Activated CD4-positive, alpha-beta T cell treated with anti-CD3 and anti-CD28 coated beads for 36 hours (primary cell): ENCODE measurements at regions not wholly inside any gene's neighbourhood (a gene's known extent, or its start where the extent isn't known, plus 50 kb on each side); places are given as distances from the start of the nearest gene placed in this dataset.

Experiments used
- ATAC-seq: fragments of 200-7000 bp; cut with Tn5 transposase; one replicate; pipeline ENCODE4 v1.10.0; 2021; ENCODE audit warnings: mild to moderate bottlenecking, moderate library complexity
- CTCF ChIA-PET: fragments of 350-600 bp; sonication (Branson Sonifier 250); formaldehyde crosslinking; loops from one replicate; lab custom pipeline; 2021; ENCODE audit warnings: antibody characterized with exemption; lab: Charles Lee
- POLR2A ChIA-PET: fragments of 350-600 bp; sonication (Branson Sonifier 250); formaldehyde crosslinking; loops from one replicate; lab custom pipeline; 2021; ENCODE audit warnings: antibody characterized with exemption, inconsistent platforms; lab: Charles Lee
- DNase-seq: peaks from one replicate; pipeline ENCODE4 v3.0.0-alpha.2; 2020
- H3K27ac Mint-ChIP-seq: one replicate; pipeline ENCODE4 v1.8.0; 2021; ENCODE audit warnings: mixed read lengths
- H3K27me3 Mint-ChIP-seq: one replicate; pipeline ENCODE4 v1.8.0; 2021; ENCODE audit warnings: mixed read lengths
- H3K36me3 Mint-ChIP-seq: one replicate; pipeline ENCODE4 v1.8.0; 2021; ENCODE audit warnings: low read depth, mixed read lengths
- H3K4me1 Mint-ChIP-seq: one replicate; pipeline ENCODE4 v1.8.0; 2021; ENCODE audit warnings: mixed read lengths
- H3K4me3 Mint-ChIP-seq: one replicate; pipeline ENCODE4 v1.8.0; 2021; ENCODE audit warnings: mild to moderate bottlenecking, moderate library complexity, mixed read lengths
- H3K9me3 Mint-ChIP-seq: one replicate; pipeline ENCODE4 v1.8.0; 2021; ENCODE audit warnings: low read depth, mixed read lengths
- intact Hi-C, 2 experiments: fragments of 100-400 bp; cut with DNase I in 1 of 2; cut with micrococcal nuclease in 1 of 2; formaldehyde crosslinking; loops; one replicate each; pipeline versions ENCODE4 v1.14.2 to v1.15.1; 2022 to 2024; cut with DNase I, micrococcal nuclease

DNA sequence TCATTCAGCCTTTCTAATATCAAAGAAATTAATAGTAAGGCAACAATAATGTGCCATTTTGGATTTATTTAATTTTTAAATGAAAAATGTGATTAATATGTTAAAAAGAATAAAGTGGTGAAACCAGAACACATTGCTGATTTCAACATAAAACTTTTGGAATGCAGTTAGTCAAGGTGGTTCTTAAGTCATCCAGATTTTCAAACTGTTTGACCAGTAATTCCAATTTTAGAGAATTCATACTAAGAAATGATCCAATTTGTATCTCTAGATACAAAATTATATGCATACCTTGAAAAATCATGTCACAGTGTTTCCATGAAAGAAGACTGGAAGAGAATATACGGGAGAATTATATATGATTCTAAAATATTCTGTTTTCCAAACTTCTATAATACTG is 54.2 kb upstream of the MCOLN3 start:
- no peak for DNase-seq
- Mint-ChIP-seq H3K36me3 (no peaks in the 10 kb centered on the region), H3K27me3 (peaks cover 8% of the 10 kb centered on the region), H3K27ac (no peak overlapping the region), H3K4me3 (no peak overlapping the region), H3K4me1 (no peaks in the 10 kb centered on the region), H3K9me3 (no peaks in the 10 kb centered on the region)
- ChIA-PET POLR2A (no interaction called here), CTCF (no interaction called here)
- intact Hi-C loops = loop anchor here in 1 of 2 experiments (10.0 kb wide), 1 partner anchor 158 kb away; no protein-coding TSS in a partner anchor
- ATAC-seq = no peak
